MM.1S (cell line): ENCODE measurements at regions not wholly inside any gene's neighbourhood (a gene's known extent, or its start where the extent isn't known, plus 50 kb on each side); places are given as distances from the start of the nearest gene placed in this dataset.

Experiments
- DNase-seq: peaks from one replicate; pipeline ENCODE4 v3.0.0-alpha.2; 2015
- H2AFZ ChIP-seq: fragments of 300-600 bp; sonication (generic); 2 replicates; pipeline ENCODE4 v1.6.0; 2016; ENCODE audit warnings: antibody characterized with exemption, low read length
- H3F3A ChIP-seq: fragments of 300-600 bp; sonication (generic); 2 replicates; pipeline ENCODE4 v1.6.1; 2016; ENCODE audit warnings: mild to moderate bottlenecking, antibody characterized with exemption, low read length, moderate library complexity, mixed read lengths; ENCODE audit not compliant: insufficient read depth
- H3K27ac ChIP-seq: fragments of 300-600 bp; sonication (generic); 2 replicates; pipeline ENCODE4 v1.5.1; 2016; ENCODE audit warnings: mild to moderate bottlenecking, low read length
- H3K27me3 ChIP-seq: fragments of 300-600 bp; sonication (generic); replicated peaks from 2 replicates; pipeline ENCODE4 v1.6.0; 2016; ENCODE audit warnings: low read length; ENCODE audit not compliant: insufficient read depth
- H3K36me3 ChIP-seq: fragments of 300-600 bp; sonication (generic); replicated peaks from 2 replicates; pipeline ENCODE4 v1.6.1; 2016; ENCODE audit warnings: mild to moderate bottlenecking, low read length, mixed read lengths; ENCODE audit not compliant: insufficient read depth
- H3K4me1 ChIP-seq: fragments of 300-600 bp; sonication (generic); 2 replicates; pipeline ENCODE4 v1.6.1; 2016; ENCODE audit warnings: low read length, mixed read lengths
- H3K4me2 ChIP-seq: fragments of 300-600 bp; sonication (generic); 2 replicates; pipeline ENCODE4 v1.6.0; 2016; ENCODE audit warnings: low read depth, low read length
- H3K4me3 ChIP-seq: fragments of 300-600 bp; sonication (generic); 2 replicates; pipeline ENCODE4 v1.5.1; 2016; ENCODE audit warnings: low read length, mixed read lengths
- H3K79me2 ChIP-seq: fragments of 300-600 bp; sonication (generic); 2 replicates; pipeline ENCODE4 v1.6.1; 2016; ENCODE audit warnings: mixed run types, low read length, mixed read lengths
- H3K9ac ChIP-seq: fragments of 300-600 bp; sonication (generic); 2 replicates; pipeline ENCODE4 v1.6.1; 2016; ENCODE audit warnings: low read length, mixed read lengths
- H3K9me2 ChIP-seq: fragments of 300-600 bp; sonication (generic); replicated peaks from 2 replicates; pipeline ENCODE4 v1.6.1; 2016; ENCODE audit warnings: mild to moderate bottlenecking, low read length, mixed read lengths; ENCODE audit not compliant: insufficient read depth
- H3K9me3 ChIP-seq: fragments of 300-600 bp; sonication (generic); replicated peaks from 2 replicates; pipeline ENCODE4 v1.6.1; 2016; ENCODE audit warnings: mild to moderate bottlenecking, low read length, mixed read lengths; ENCODE audit not compliant: insufficient read depth
- H4K20me1 ChIP-seq: fragments of 300-600 bp; sonication (generic); 2 replicates; pipeline ENCODE4 v1.6.1; 2016; ENCODE audit warnings: mild to moderate bottlenecking, low read length, moderate library complexity, mixed read lengths; ENCODE audit not compliant: insufficient read depth
- CTCF ChIP-seq: fragments of 300-600 bp; sonication (generic); IDR thresholded peaks from 2 replicates; pipeline ENCODE4 v1.5.1; 2016; ENCODE audit warnings: antibody characterized with exemption, low read length, mixed read lengths
- EZH2 ChIP-seq: fragments of 300-600 bp; sonication (generic); optimal IDR thresholded peaks from 2 replicates; pipeline ENCODE3; 2017; ENCODE audit warnings: low read depth, mild to moderate bottlenecking, antibody characterized with exemption, low read length, mixed read lengths
- EZH2phosphoT487 ChIP-seq: fragments of 300-600 bp; sonication (generic); IDR thresholded peaks from 2 replicates; pipeline ENCODE4 v1.6.1; 2018; ENCODE audit warnings: antibody characterized with exemption, low read length

- no peak for DNase-seq
- Histone ChIP-seq H3K9me3 (no peaks in the 10 kb centered on the region), H3F3A (no peaks in the 10 kb centered on the region), H3K9me2 (no peaks in the 10 kb centered on the region), H3K27ac (no peak overlapping the region), H4K20me1 (no peaks in the 10 kb centered on the region), H3K79me2 (no peaks in the 10 kb centered on the region), H3K27me3 (no peaks in the 10 kb centered on the region), H3K36me3 (no peaks in the 10 kb centered on the region), H3K9ac (no peak overlapping the region), H3K4me2 (no peak overlapping the region), H3K4me3 (no peak overlapping the region), H2AFZ (no peak overlapping the region), H3K4me1 (no peaks in the 10 kb centered on the region)
- TF ChIP-seq EZH2 (no peak), CTCF (no peak), EZH2phosphoT487 (no peak)
Measured at GRCh38 chr3:94217406-94217805, 154.5 kb downstream of the NSUN3 start.

- no peak overlapping the region for H3K9ac ChIP-seq
- TF ChIP-seq EZH2phosphoT487 (no peak), EZH2 (no peak), CTCF (no peak)
- no peaks in the 10 kb centered on the region for H3K36me3 ChIP-seq
- no peaks in the 10 kb centered on the region for H3K79me2 ChIP-seq
- H3K27ac ChIP-seq, result no peak overlapping the region
- no peaks in the 10 kb centered on the region for H3K9me3 ChIP-seq
- H3K27me3 ChIP-seq, result no peaks in the 10 kb centered on the region
- no peaks in the 10 kb centered on the region for H3K9me2 ChIP-seq
- no peak overlapping the region for H3K4me2 ChIP-seq
- no peak for DNase-seq
- no peaks in the 10 kb centered on the region for H3F3A ChIP-seq
- no peak overlapping the region for H2AFZ ChIP-seq
- no peak overlapping the region for H3K4me3 ChIP-seq
- H4K20me1 ChIP-seq, result no peaks in the 10 kb centered on the region
- no peaks in the 10 kb centered on the region for H3K4me1 ChIP-seq
Measured at GRCh38 chr3:94220426-94220825, 157.6 kb downstream of the NSUN3 start.

GRCh38 chr3:94221829-94222228, 159.0 kb downstream of the NSUN3 start:
- Histone ChIP-seq H3K4me1 (no peaks in the 10 kb centered on the region), H3K4me2 (no peak overlapping the region), H2AFZ (no peak overlapping the region), H3K9me2 (no peaks in the 10 kb centered on the region), H3K36me3 (no peaks in the 10 kb centered on the region), H3K27ac (no peak overlapping the region), H3K27me3 (no peaks in the 10 kb centered on the region), H3K9me3 (no peaks in the 10 kb centered on the region), H3F3A (no peaks in the 10 kb centered on the region), H3K9ac (no peak overlapping the region), H3K79me2 (no peaks in the 10 kb centered on the region), H3K4me3 (no peak overlapping the region), H4K20me1 (no peaks in the 10 kb centered on the region)
- no peak for TF ChIP-seq CTCF
- TF ChIP-seq EZH2phosphoT487, result no peak
- no peak for TF ChIP-seq EZH2
- no peak for DNase-seq
